ENCODE measurements at regions not wholly inside any gene's neighbourhood (a gene's known extent, or its start where the extent isn't known, plus 50 kb on each side); places are given as distances from the start of the nearest gene placed in this dataset.
"Not testable (repeated sequence)": the region's sequence is repeated elsewhere in the genome, so short reads cannot be mapped to it uniquely, and the experiment has no call there.

- not testable (repeated sequence) for DNase-seq
These were observed 210.3 kb downstream of the RTP5 start for GRCh38 chr2:242079792-242080191.

- DNase-seq: not testable (repeated sequence)
These were observed 211.2 kb downstream of the RTP5 start for GRCh38 chr2:242080575-242081214.

- DNase-seq: not testable (repeated sequence)
These were observed 214.5 kb downstream of the RTP5 start for GRCh38 chr2:242084034-242084433.

- DNase-seq: not testable (repeated sequence)
These were observed 215.6 kb downstream of the RTP5 start for GRCh38 chr2:242085024-242085674.

- DNase-seq: no peak
These were observed 216.6 kb downstream of the RTP5 start for GRCh38 chr2:242085941-242086621.

GRCh38 chr2:242088044-242088443 lies 218.5 kb downstream of the RTP5 start:
- not testable (repeated sequence) for DNase-seq

- DNase-seq: peak; percentile 85
These were observed 219.1 kb downstream of the RTP5 start for GRCh38 chr2:242088471-242089212.

GRCh38 chr2:242089213-242089549 lies 219.7 kb downstream of the RTP5 start:
- DNase-seq: not testable (repeated sequence)

- not testable (repeated sequence) for DNase-seq
These were observed 227.7 kb downstream of the RTP5 start for GRCh38 chr2:242097278-242097677.

GRCh38 chr2:242098034-242098433 lies 228.5 kb downstream of the RTP5 start:
- DNase-seq: no peak

- no peak for DNase-seq
These were observed 229.1 kb downstream of the RTP5 start for GRCh38 chr2:242098445-242099128.

- DNase-seq: not testable (repeated sequence)
These were observed 233.6 kb downstream of the RTP5 start for GRCh38 chr2:242103093-242103492.

- DNase-seq: not testable (repeated sequence)
These were observed 234.8 kb downstream of the RTP5 start for GRCh38 chr2:242104202-242104956.

- not testable (repeated sequence) for DNase-seq
These were observed 237.5 kb downstream of the RTP5 start for GRCh38 chr2:242107065-242107464.

GRCh38 chr2:242108797-242109500 lies 239.4 kb downstream of the RTP5 start:
- DNase-seq: not testable (repeated sequence)

- DNase-seq: not testable (repeated sequence)
These were observed 240.3 kb downstream of the RTP5 start for GRCh38 chr2:242109819-242110218.

GRCh38 chr2:242111954-242112353 lies 242.4 kb downstream of the RTP5 start:
- DNase-seq: not testable (repeated sequence)

GRCh38 chr2:242113492-242113891 lies 244.0 kb downstream of the RTP5 start:
- not testable (repeated sequence) for DNase-seq

GRCh38 chr2:242116676-242117075 lies 247.1 kb downstream of the RTP5 start:
- not testable (repeated sequence) for DNase-seq

GRCh38 chr2:242117305-242117704 lies 247.8 kb downstream of the RTP5 start:
- not testable (repeated sequence) for DNase-seq

- DNase-seq: not testable (repeated sequence)
These were observed 250.2 kb downstream of the RTP5 start for GRCh38 chr2:242119682-242120081.

All from right hindlimb (tissue), 1 donor.